ENCODE measurements at regions not wholly inside any gene's neighbourhood (a gene's known extent, or its start where the extent isn't known, plus 50 kb on each side); places are given as distances from the start of the nearest gene placed in this dataset.

DNA sequence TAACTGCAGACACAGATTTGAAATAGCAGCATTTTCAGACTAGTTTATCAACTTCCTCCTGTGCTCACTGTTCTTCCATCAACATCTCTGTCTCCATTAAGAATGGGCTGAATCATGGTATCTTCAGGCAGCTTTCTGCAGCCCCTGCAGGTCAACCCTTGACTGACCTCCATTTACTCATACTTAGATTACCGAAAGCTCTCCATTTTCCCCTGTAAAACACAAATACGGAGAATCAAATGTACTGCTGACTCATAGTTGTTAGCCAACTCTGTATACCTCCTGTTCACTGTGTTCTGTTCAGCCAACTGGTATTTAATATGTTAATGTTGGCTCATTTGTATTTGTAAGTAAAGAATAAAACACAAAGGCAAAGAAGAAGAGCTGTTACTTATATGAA, 364.0 kb downstream of the CASP12 start:
- TF ChIP-seq CTCF (IDR thresholded peaks at IDR 0.05) (no peak), POLR2A (IDR thresholded peaks at IDR 0.05) (no peak), EP300 (IDR thresholded peaks at IDR 0.05) (no peak)

Measured in ovary (tissue), 3 donors.